ENCODE measurements at regions not wholly inside any gene's neighbourhood (a gene's known extent, or its start where the extent isn't known, plus 50 kb on each side); places are given as distances from the start of the nearest gene placed in this dataset.

GRCh38 chr10:123526356-123527064 lies 139.6 kb upstream of the GPR26 start:
- DNase-seq (ENCODE audit: low read depth) = no peak

GRCh38 chr10:123527151-123527550 lies 139.0 kb upstream of the GPR26 start:
- DNase-seq (ENCODE audit: low read depth) = no peak

DNA sequence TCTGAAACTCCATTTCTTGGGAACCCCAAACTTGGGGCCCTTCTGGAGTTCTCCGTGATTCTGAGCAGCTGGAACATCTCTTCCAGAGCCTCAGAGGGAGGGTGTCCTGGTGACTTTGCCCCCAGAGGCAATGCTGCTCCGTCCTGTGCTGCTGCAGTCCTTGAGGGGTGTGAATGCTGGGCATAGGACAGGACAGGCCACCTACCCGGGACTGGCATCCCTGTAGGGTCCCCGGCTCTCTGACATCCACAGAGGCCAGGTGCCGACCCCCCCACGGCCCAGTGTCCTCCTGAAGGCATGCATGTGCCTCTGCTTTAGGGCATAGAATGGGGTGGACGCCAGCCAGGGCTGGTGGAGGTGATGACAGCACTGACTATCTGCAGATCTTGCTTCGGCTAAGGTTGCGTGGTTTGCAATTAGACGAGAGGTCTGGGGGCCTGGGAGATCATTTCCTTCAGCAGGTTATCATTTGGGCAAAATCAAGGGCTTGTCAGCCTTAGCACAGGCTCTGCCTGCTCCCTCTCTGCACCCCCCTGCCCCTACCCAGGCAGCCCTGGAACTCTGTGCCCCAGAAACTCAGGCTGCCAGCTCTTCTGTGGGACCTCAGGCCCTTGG lies 136.9 kb upstream of the GPR26 start:
- DNase-seq (ENCODE audit: low read depth) = no peak

DNA sequence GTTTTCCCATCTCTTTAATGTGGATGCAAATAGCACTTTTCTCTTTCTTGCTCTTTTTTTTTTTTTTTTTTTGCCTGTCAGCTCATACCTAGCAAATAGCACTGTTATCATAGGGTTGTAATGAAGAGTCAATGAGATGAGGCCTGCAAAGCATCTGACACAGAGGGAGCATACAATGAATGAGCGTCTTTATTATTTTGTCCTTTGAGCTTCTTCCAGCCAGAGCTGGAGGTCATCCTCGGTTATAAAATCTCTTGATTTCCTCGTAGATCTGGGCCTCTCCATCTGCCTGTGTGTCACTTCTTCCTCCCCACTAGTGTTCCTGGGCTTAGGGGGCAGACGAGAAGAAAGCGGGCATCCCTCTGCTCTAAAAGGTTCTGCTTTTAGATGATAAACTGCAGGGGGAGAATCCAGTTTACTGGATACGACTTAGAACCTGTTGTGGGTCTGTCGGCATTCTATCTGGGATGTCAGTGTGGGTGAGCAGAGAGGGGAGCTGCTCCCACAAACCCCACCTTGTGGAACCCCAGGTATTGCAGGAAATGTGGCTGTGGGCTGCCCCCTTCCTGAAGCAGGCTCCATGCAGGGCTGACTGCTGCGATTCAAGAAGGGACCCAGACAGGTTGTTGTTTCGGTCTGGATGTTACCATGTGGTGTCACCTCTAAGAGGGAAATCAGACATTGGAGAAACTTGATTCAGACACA lies 135.8 kb upstream of the GPR26 start:
- DNase-seq (ENCODE audit: low read depth) = no peak

DNA sequence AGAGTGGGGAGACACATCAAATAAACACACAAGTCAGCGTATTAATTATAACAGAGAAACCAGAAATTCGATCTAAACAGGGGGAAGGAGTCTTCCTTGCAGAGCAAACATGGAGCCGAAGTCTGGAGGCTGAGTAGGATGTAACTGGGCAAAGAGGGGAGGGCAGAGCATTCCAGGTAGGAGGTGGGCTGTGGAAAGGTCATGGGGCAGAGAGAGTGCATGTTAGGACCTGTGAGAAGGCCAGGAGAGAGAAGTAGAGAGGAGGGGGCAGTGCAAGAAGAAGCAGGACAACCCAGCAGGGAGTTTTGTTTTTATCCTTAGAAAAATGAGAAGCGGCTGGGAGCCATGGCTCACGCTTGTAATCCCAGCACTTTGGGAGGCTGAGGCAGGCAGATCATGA lies 130.8 kb upstream of the GPR26 start:
- no peak for DNase-seq (ENCODE audit: low read depth)

DNA sequence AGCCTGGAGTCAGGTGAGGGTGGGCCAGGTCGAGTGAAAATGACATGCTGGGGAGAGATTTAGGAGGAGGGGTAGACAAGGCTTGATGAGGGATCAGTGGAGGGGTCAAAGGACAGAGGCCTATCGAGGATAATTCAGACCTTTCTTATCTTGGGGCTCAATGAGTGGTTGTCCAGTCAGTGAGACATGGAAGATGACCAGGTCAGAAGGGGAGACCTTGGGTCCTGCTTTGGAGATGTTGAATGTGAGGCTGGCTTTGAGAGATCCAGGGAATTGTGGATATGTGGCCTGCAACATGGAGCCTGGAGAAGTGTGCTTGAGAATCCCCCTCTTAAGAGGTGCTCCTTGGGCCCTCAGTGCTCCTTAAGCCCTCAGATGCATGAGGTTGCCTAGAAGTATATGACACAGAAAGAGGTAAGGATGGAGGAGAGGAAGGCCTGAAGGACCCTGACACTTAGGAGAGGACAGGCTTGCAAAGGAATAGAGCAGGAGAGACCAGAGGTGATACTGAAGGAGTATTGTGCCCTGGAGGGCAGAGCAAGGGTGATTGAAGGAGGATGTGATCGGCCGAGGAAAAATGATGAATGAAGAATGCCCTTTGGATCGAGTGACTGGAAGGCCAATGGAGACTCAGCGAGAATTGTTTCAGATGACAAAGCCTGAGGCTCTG lies 129.8 kb upstream of the GPR26 start:
- no peak for DNase-seq (ENCODE audit: low read depth)

DNA sequence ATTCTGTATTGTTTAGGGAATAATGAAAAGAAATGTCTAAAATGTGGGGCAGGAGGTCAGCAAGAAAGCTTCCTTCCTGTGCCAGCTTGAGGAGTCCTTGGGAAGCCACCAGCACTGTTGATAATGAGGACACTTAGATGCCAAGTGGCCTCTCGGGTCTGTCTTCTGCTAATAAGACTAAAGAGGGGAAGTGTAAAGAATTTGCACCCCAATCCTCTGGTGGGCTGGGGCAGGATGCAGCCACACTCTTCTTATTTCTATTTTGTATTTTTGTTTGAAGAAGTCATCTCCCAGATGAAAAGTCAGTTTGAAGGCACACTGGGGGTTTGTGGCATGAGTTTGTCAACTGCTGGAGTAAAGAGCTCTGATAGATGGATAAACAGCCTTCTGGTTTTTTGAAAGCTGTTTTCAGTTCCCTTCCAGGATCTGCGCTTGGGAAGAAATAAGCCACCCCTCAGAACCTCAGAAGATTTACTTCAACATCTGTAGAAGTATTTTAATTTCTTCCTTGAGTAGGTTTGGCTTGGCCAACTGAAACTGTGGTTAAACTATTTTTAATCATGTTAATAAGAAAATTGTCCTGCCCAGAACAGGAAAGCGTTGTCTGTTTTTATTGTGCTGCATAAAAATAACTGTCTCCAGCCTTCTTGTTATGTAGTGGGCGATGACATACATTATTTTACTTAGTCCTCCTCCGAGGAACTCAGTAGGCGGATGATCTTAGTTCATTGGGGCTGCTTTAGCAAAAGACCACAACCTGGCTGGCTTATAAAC lies 128.8 kb upstream of the GPR26 start:
- no peak for DNase-seq (ENCODE audit: low read depth)

GRCh38 chr10:123538401-123539320 lies 127.5 kb upstream of the GPR26 start:
- DNase-seq (ENCODE audit: low read depth) = no peak

DNA sequence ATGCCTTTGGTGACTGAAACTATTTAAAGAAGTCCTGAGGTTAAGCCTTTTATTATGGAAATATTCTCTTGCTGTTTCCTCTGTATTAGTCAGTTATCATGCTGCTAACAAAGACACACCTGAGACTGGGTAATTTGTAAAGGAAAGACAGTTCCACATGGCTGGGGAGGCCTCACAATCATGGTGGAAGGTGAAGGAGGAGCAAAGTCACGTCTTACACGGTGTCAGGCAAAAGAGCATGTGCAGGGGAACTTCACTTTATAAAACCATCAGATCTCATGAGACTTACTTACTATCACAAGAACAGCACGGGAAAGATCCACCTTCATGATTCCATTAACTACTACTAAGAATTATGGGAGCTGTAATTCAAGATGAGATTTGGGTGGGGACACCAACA lies 121.2 kb upstream of the GPR26 start:
- DNase-seq (ENCODE audit: low read depth) = no peak

- DNase-seq (ENCODE audit: low read depth) = no peak
Observed at GRCh38 chr10:123548770-123549169, 117.4 kb upstream of the GPR26 start.

GRCh38 chr10:123549761-123550454 lies 116.2 kb upstream of the GPR26 start:
- DNase-seq (ENCODE audit: low read depth) = no peak

DNA sequence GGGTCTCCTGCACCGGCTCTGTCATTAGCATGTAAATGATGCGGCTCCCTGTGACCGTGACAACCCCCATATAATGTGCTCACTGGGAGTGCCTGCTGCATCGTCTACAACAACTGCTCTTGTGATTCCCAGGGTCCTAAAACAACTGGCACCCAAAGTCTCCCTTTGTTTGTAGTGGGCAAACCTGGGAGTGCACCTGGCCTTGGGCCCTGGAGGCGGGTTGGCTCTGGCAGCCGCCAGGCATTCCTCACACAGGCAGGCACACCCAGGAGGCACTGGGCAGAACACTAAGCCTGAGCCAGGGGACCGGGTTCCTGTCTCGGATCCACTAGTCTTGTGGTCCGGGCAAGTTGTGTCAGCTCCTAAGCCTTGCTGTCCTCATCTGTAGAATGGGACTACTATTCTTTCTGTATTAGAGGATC lies 115.5 kb upstream of the GPR26 start:
- DNase-seq (ENCODE audit: low read depth) = no peak

GRCh38 chr10:123551259-123551658 lies 114.9 kb upstream of the GPR26 start:
- no peak for DNase-seq (ENCODE audit: low read depth)

DNA sequence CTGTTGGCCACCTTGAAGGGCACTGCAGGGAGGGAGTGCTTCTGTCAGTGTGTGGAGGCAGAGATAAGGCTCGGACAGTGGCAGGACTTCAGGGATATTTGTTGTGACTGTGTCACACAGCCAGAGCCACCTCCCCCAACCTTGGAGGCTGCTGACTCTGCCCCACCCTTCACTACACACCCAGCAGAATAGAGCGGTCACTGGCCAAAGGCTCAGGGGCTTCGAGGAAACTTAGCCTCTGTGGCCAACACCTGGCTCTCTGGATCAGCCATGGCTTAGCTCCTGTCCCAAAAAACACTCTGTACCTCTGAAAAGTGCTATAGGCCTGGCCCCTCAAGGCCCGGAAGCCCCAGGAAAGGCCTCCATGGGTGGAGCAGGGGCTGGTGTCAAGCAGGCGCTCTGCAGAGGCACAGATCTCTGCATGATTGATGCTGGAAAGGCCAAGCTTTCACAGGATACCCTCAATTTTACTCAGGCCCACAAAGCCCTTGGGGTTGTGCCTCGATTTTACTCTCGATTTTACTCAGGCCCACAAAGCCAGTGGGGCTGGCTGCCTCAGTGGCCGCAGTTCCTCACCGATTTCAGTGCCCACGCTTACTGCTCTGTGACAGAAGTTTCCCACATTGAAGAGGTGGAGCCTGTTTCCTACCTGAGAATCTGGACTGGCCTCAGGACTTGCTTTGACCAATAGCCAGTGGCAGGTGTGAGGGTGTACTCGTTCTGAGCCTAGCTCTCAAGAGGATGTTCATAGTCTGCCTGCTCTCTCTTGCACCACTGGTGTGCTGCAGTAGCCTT lies 113.2 kb upstream of the GPR26 start:
- DNase-seq (ENCODE audit: low read depth) = no peak

GRCh38 chr10:123553810-123554430 lies 112.2 kb upstream of the GPR26 start:
- DNase-seq (ENCODE audit: low read depth) = no peak

- no peak for DNase-seq (ENCODE audit: low read depth)
Observed at GRCh38 chr10:123554656-123555055, 111.5 kb upstream of the GPR26 start.

GRCh38 chr10:123555616-123556015 lies 110.5 kb upstream of the GPR26 start:
- DNase-seq (ENCODE audit: low read depth) = no peak

- DNase-seq (ENCODE audit: low read depth) = no peak
Observed at GRCh38 chr10:123556049-123556448, 110.1 kb upstream of the GPR26 start.

GRCh38 chr10:123556736-123557135 lies 109.4 kb upstream of the GPR26 start:
- DNase-seq (ENCODE audit: low read depth) = no peak

Data from HS-5 (cell line).